Tibial artery (tissue), 4 donors: ENCODE measurements at regions not wholly inside any gene's neighbourhood (a gene's known extent, or its start where the extent isn't known, plus 50 kb on each side); places are given as distances from the start of the nearest gene placed in this dataset.

Experiments used
- DNase-seq, 2 donors: peaks; one replicate each; pipeline ENCODE4 v3.0.0-alpha.2; 2019
- H3K27ac ChIP-seq, 2 donors: fragments of 200-600 bp; sonication (generic) in 1 of 2; 1 replicate in 1 of 2; 2 replicates in 1 of 2; pipeline ENCODE4 v1.5.1; 2018 to 2019; ENCODE audit warnings: mild to moderate bottlenecking in 1 of 2
- H3K27me3 ChIP-seq, 2 donors: fragments of 200-600 bp; sonication (generic) in 1 of 2; one replicate each; pipeline versions ENCODE4 v1.5.1 to v1.6.0; 2016 to 2019
- H3K36me3 ChIP-seq, 3 donors: fragments of 200-600 bp; sonication (generic) in 2 of 3; one replicate each; pipeline ENCODE4 v1.5.1; 2016 to 2019; ENCODE audit warnings: mild to moderate bottlenecking in 2 of 3
- H3K4me1 ChIP-seq, 4 donors: fragments of 200-600 bp; sonication (generic) in 2 of 4; 1 replicate in 3 of 4; 2 replicates in 1 of 4; pipeline ENCODE4 v1.5.1; 2016 to 2019
- H3K4me3 ChIP-seq, 2 donors: fragments of 200-600 bp; sonication (generic) in 1 of 2; 1 replicate in 1 of 2; 2 replicates in 1 of 2; pipeline ENCODE4 v1.5.1; 2018 to 2019; ENCODE audit warnings: mild to moderate bottlenecking in 2 of 2
- H3K9me3 ChIP-seq, 3 donors: fragments of 200-600 bp; sonication (generic) in 1 of 3; one replicate each; pipeline ENCODE4 v1.5.1; 2016 to 2019
- CTCF ChIP-seq, 2 experiments: fragments of 200-600 bp in 1 of 2; fragments of 450-650 bp in 1 of 2; IDR thresholded peaks; one replicate each; pipeline ENCODE4 v1.5.1; 2017 to 2019; ENCODE audit warnings: antibody characterized with exemption in 2 of 2, mild to moderate bottlenecking in 1 of 2, moderate library complexity in 1 of 2
- intact Hi-C: fragments of 100-400 bp; cut with DNase I; formaldehyde crosslinking; loops from one replicate; pipeline ENCODE4 v1.15.0; 2023; ENCODE audit warnings: low total_unique reads

DNA sequence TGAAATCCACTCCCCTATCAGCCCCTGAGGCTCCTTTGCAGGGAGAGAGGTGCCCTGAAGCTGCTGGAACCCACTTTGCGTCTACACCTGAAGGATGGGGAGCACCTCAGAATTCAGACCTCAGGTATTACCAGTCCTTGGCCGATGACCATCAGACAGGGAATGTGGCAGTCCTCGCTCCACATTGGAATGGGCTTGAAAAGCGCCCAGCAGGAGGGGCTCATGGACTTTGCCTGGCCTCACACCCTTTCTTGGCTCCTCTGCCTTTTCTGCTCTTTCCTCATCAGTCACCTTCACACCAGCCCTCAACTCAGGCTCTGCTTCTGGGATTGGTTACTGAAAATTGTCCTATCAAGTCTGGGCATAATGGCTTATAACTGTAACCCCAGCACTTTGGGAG is 83.9 kb downstream of the BARX1 start:
- Histone ChIP-seq H3K4me1 (no peaks in the 10 kb centered on the region), H3K36me3 (no peaks in the 10 kb centered on the region), H3K27ac (no peak overlapping the region), H3K4me3 (no peak overlapping the region), H3K9me3 (peaks cover 6 to 30% (median 21%) of the 10 kb centered on the region in 3 donors), H3K27me3 (peaks cover 0 to 14% of the 10 kb centered on the region in 2 donors)
- no peak for TF ChIP-seq CTCF (IDR thresholded peaks at IDR 0.05)
- no peak for DNase-seq
- intact Hi-C loops: no loop called here

GRCh38 chr9:93869863-93870262 is 85.3 kb downstream of the BARX1 start:
- H3K27me3 ChIP-seq: peaks cover 0 to 18% of the 10 kb centered on the region in 2 donors
- peaks cover 6 to 18% (median 16%) of the 10 kb centered on the region in 3 donors for H3K9me3 ChIP-seq
- intact Hi-C loops: no loop called here
- no peaks in the 10 kb centered on the region for H3K36me3 ChIP-seq
- H3K4me3 ChIP-seq: no peak overlapping the region
- DNase-seq: no peak
- H3K4me1 ChIP-seq: no peaks in the 10 kb centered on the region
- TF ChIP-seq CTCF (IDR thresholded peaks at IDR 0.05): no peak
- no peak overlapping the region for H3K27ac ChIP-seq

DNA sequence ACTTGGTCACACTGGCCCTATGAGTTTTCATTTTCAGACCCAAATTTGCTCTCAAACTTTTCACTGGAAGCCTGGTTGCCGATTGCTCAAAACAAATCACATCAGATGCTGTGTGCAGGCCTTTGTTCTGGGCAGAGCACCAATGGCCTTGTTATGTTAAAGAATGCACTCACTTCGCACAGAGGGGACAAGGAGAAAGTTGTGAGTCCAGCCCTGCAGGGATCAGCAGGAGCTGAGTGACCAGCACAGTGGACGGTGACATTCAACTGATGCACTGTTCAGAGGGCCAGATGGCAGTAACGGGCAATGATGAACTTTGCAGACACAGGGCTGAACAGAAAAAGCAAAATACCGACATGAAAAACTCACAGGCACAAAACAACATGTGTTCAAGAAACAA is 86.1 kb downstream of the BARX1 start:
- Histone ChIP-seq H3K36me3 (no peaks in the 10 kb centered on the region), H3K27ac (no peak overlapping the region), H3K4me3 (no peak overlapping the region), H3K9me3 (peaks cover 0 to 10% (median 8%) of the 10 kb centered on the region in 3 donors), H3K27me3 (peaks cover 0 to 20% of the 10 kb centered on the region in 2 donors), H3K4me1 (no peaks in the 10 kb centered on the region)
- TF ChIP-seq CTCF (IDR thresholded peaks at IDR 0.05): no peak
- no peak for DNase-seq
- intact Hi-C loops: no loop called here

- DNase-seq: no peak
- intact Hi-C loops: no loop called here
- Histone ChIP-seq H3K4me1 (no peaks in the 10 kb centered on the region), H3K27ac (no peak overlapping the region), H3K9me3 (no peaks in the 10 kb centered on the region), H3K4me3 (no peak overlapping the region), H3K36me3 (no peaks in the 10 kb centered on the region), H3K27me3 (peaks cover 0 to 34% of the 10 kb centered on the region in 2 donors)
- no peak for TF ChIP-seq CTCF (IDR thresholded peaks at IDR 0.05)
These were observed 89.4 kb downstream of the BARX1 start for GRCh38 chr9:93865716-93866115.

GRCh38 chr9:93865245-93865644 is 89.9 kb downstream of the BARX1 start:
- Histone ChIP-seq H3K27ac (no peak overlapping the region), H3K9me3 (no peaks in the 10 kb centered on the region), H3K4me3 (no peak overlapping the region), H3K36me3 (no peaks in the 10 kb centered on the region), H3K27me3 (peaks cover 0 to 37% of the 10 kb centered on the region in 2 donors), H3K4me1 (no peaks in the 10 kb centered on the region)
- DNase-seq: no peak
- intact Hi-C loops: no loop called here
- TF ChIP-seq CTCF (IDR thresholded peaks at IDR 0.05): no peak

DNA sequence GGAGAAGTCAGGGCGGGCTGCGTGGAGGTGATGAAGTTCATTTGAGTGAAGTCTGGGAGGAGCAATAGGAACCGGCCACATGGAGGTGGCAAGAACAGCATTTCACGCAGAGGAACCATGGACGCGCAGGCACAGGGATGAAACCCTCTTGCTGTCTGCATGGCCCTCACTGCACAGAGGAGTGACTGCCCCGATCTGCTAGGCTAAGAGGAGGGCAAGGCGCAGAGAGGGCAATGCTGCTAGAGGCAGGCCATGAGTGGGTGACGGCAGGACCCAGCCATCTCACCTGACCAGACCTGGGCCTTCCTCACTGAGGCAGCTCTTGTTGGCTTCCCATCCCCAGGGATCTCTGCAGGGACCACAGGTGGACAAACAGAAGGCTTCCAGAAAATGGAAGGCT is 90.3 kb downstream of the BARX1 start:
- H3K4me3 ChIP-seq: no peak overlapping the region
- no peak overlapping the region for H3K27ac ChIP-seq
- no peak for DNase-seq
- intact Hi-C loops: no loop called here
- H3K27me3 ChIP-seq: peaks cover 0 to 37% of the 10 kb centered on the region in 2 donors
- TF ChIP-seq CTCF (IDR thresholded peaks at IDR 0.05): no peak
- no peaks in the 10 kb centered on the region for H3K9me3 ChIP-seq
- H3K36me3 ChIP-seq: no peaks in the 10 kb centered on the region
- H3K4me1 ChIP-seq: no peaks in the 10 kb centered on the region
